ENCODE measurements at regions not wholly inside any gene's neighbourhood (a gene's known extent, or its start where the extent isn't known, plus 50 kb on each side); places are given as distances from the start of the nearest gene placed in this dataset.

DNA sequence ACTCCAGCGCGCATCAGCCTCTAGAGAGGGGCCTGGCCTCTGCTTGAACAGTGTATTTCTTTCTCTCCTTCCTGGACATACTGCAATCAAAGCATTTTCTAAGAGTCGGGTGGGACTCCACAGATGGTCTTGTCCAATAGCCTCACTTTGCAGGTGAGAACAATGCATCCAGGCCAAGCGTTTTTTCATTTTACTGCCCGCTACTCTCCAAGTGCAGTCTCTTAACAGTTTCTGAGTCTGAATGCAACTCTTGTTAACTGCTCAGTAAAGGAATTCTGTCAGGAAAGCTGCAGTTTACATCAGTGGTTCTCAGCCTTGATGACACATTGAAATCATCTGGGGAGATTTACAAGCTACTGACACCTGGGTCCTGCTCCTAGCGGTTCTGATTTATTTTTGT lies 57.0 kb downstream of the IRF2BPL start:
- TF ChIP-seq, protein P1, sequence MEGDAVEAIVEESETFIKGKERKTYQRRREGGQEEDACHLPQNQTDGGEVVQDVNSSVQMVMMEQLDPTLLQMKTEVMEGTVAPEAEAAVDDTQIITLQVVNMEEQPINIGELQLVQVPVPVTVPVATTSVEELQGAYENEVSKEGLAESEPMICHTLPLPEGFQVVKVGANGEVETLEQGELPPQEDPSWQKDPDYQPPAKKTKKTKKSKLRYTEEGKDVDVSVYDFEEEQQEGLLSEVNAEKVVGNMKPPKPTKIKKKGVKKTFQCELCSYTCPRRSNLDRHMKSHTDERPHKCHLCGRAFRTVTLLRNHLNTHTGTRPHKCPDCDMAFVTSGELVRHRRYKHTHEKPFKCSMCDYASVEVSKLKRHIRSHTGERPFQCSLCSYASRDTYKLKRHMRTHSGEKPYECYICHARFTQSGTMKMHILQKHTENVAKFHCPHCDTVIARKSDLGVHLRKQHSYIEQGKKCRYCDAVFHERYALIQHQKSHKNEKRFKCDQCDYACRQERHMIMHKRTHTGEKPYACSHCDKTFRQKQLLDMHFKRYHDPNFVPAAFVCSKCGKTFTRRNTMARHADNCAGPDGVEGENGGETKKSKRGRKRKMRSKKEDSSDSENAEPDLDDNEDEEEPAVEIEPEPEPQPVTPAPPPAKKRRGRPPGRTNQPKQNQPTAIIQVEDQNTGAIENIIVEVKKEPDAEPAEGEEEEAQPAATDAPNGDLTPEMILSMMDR (IDR thresholded peaks at IDR 0.05): no peak
- no peak for TF ChIP-seq POLR2A (IDR thresholded peaks at IDR 0.05)
- TF ChIP-seq POLR2AphosphoS5 (IDR thresholded peaks at IDR 0.05): no peak
